ENCODE measurements at regions not wholly inside any gene's neighbourhood (a gene's known extent, or its start where the extent isn't known, plus 50 kb on each side); places are given as distances from the start of the nearest gene placed in this dataset.
"Not testable (repeated sequence)": the region's sequence is repeated elsewhere in the genome, so short reads cannot be mapped to it uniquely, and the experiment has no call there.

DNA sequence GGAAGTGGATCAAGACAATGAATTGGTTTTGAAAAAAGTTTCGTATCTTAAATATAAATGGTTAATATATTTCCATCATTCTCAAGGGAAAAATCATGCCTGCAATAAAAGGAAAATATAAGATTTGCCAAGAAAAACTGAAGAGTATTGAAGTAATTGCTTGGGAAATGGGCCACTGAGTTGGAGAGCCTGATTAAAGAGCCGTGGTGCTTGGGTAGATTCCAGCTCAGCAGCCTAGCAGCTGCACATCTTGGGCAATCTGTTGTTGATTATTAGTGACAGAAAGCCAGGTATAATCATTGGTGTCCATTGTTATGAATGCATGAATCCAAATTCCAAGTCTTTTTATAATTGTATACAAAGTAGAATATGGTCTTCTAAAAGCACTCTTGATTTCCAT lies 800.9 kb upstream of the CHORDC1 start:
- no peak overlapping the region for H3K4me3 ChIP-seq (ENCODE audit: low read length)
- H3K27ac ChIP-seq (ENCODE audit: low read length): no peak overlapping the region
- no peaks in the 10 kb centered on the region for H3K36me3 ChIP-seq (ENCODE audit: insufficient read depth, low read depth, low read length)

DNA sequence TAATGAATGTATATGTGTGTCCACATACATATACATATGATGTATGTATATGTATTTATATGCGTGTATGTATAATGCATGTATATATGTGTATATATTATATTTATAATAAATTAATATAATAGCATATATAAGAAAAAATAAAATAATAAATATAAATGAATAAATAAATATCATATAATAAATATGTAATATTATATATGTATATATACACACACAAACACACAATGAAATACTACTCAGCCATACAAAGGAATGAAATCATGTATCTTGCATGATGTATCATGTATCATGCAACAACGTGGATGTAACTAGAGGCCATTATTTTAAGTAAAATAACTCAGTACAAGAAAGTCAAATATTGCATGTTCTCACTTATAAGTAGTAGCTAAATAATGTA lies 788.7 kb upstream of the CHORDC1 start:
- no peaks in the 10 kb centered on the region for H3K4me1 ChIP-seq (ENCODE audit: insufficient read depth, low read length)
- no peak overlapping the region for H3K4me3 ChIP-seq (ENCODE audit: low read length)
- no peaks in the 10 kb centered on the region for H3K27me3 ChIP-seq (ENCODE audit: insufficient read depth, low read length)
- H3K27ac ChIP-seq (ENCODE audit: low read length): no peak overlapping the region
- H3K36me3 ChIP-seq (ENCODE audit: insufficient read depth, low read depth, low read length): no peaks in the 10 kb centered on the region
- no peaks in the 10 kb centered on the region; the same call in 1 of the 2 replicates for H3K9me3 ChIP-seq (ENCODE audit: insufficient read depth, low read depth, low read length)
- H3K9ac ChIP-seq (ENCODE audit: low read depth, low read length): no peak overlapping the region

More for the DNA sequence above, 800.9 kb upstream of the CHORDC1 start:
- Histone ChIP-seq H3K27me3 (ENCODE audit: insufficient read depth, low read length) (no peaks in the 10 kb centered on the region), H3K9ac (ENCODE audit: low read depth, low read length) (no peak overlapping the region), H3K9me3 (ENCODE audit: insufficient read depth, low read depth, low read length) (no peaks in the 10 kb centered on the region), H3K4me1 (ENCODE audit: insufficient read depth, low read length) (no peaks in the 10 kb centered on the region)

DNA sequence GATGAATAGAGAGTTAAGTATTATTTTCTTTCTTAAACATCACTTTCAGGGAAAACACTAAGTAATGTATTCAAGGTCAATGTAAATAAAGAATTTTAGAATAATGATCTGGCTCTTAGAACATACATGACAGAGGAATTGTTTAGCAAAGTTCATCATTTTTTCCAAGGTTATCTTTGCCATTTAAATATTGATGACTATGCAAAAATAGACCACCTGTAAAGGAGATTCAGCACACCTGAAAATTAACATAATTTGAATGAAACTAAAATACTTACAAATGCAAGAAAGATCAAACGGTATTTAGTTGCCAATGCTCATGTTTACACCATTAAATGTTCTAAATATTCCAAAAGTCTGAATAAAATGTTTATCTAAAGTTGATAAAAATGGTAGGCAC lies 782.6 kb upstream of the CHORDC1 start:
- no peak overlapping the region for H3K9ac ChIP-seq (ENCODE audit: low read depth, low read length)
- peaks cover 10% of the 10 kb centered on the region; the same call in 1 of the 2 replicates for H3K4me1 ChIP-seq (ENCODE audit: insufficient read depth, low read length)
- no peaks in the 10 kb centered on the region for H3K36me3 ChIP-seq (ENCODE audit: insufficient read depth, low read depth, low read length)
- no peak overlapping the region for H3K27ac ChIP-seq (ENCODE audit: low read length)
- H3K4me3 ChIP-seq (ENCODE audit: low read length): no peak overlapping the region
- H3K9me3 ChIP-seq (ENCODE audit: insufficient read depth, low read depth, low read length): no peaks in the 10 kb centered on the region; the same call in 1 of the 2 replicates
- no peaks in the 10 kb centered on the region for H3K27me3 ChIP-seq (ENCODE audit: insufficient read depth, low read length)

DNA sequence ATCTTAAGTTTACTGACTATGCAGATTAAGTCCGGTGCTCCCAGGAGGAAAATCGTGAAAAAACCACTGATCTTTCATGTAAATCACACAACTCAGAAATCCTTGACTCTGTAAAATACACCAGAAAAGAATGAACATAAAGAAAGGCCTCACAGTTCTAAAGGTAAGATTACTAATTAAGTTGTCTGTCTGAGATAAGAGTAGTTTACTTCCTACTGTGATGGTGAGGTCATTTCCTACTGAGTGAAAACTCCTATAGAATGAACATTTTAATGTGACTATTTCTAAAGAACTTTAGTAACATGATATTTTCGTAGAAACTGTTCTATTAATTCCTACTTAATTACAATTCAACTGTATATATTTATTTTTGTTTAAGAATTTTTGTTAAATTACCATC lies 774.4 kb upstream of the CHORDC1 start:
- no peak overlapping the region for H3K27ac ChIP-seq (ENCODE audit: low read length)
- no peaks in the 10 kb centered on the region for H3K9me3 ChIP-seq (ENCODE audit: insufficient read depth, low read depth, low read length)
- H3K4me3 ChIP-seq (ENCODE audit: low read length): no peak overlapping the region
- no peaks in the 10 kb centered on the region; the same call in none of the 2 replicates for H3K4me1 ChIP-seq (ENCODE audit: insufficient read depth, low read length)
- no peak overlapping the region for H3K9ac ChIP-seq (ENCODE audit: low read depth, low read length)
- no peaks in the 10 kb centered on the region for H3K36me3 ChIP-seq (ENCODE audit: insufficient read depth, low read depth, low read length)
- H3K27me3 ChIP-seq (ENCODE audit: insufficient read depth, low read length): no peaks in the 10 kb centered on the region

DNA sequence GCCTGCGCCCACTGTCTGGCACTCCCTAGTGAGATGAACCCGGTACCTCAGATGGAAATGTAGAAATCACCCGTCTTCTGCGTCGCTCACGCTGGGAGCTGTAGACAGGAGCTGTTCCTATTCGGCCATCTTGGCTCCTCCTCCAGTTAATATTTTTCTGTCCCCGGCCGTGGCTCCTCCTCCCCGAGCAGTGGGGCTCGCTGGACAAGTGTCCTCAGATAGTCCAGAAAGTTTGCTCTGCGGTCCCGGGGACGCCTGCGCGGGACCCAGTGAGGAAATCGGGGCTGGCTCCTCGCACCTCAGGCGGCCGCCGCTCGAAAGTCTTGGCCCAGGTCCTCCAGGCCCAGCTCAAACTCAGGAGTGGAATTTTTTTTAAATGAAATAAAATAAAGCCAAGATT lies 749.3 kb upstream of the CHORDC1 start:
- not testable (repeated sequence) for H3K27ac ChIP-seq (ENCODE audit: low read length); H3K36me3 ChIP-seq (ENCODE audit: insufficient read depth, low read depth, low read length); H3K4me3 ChIP-seq (ENCODE audit: low read length); H3K9ac ChIP-seq (ENCODE audit: low read depth, low read length); H3K27me3 ChIP-seq (ENCODE audit: insufficient read depth, low read length); H3K9me3 ChIP-seq (ENCODE audit: insufficient read depth, low read depth, low read length); H3K4me1 ChIP-seq (ENCODE audit: insufficient read depth, low read length)

DNA sequence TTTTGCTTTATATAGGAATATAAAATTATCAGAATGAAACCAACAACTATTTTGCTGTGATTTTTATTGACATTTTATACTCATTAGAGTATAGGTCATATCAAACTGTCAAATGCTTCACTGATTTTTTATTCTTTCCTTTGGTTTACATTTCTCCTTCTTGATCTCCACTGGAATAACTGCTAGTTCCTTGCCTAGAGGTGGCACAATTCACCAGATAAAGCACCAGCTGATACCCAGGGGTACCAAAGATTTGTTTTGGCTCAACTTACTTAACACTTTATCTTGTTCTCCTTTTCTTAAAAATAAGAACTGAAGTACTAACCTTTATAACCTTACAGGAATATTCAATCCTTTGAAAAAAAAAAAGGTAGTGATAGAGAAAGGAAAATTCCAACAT lies 725.1 kb upstream of the CHORDC1 start:
- H3K36me3 ChIP-seq (ENCODE audit: insufficient read depth, low read depth, low read length): no peaks in the 10 kb centered on the region
- no peak overlapping the region for H3K4me3 ChIP-seq (ENCODE audit: low read length)
- no peaks in the 10 kb centered on the region for H3K9me3 ChIP-seq (ENCODE audit: insufficient read depth, low read depth, low read length)
- H3K4me1 ChIP-seq (ENCODE audit: insufficient read depth, low read length): no peaks in the 10 kb centered on the region
- no peak overlapping the region for H3K27ac ChIP-seq (ENCODE audit: low read length)
- no peak overlapping the region for H3K9ac ChIP-seq (ENCODE audit: low read depth, low read length)
- H3K27me3 ChIP-seq (ENCODE audit: insufficient read depth, low read length): no peaks in the 10 kb centered on the region

DNA sequence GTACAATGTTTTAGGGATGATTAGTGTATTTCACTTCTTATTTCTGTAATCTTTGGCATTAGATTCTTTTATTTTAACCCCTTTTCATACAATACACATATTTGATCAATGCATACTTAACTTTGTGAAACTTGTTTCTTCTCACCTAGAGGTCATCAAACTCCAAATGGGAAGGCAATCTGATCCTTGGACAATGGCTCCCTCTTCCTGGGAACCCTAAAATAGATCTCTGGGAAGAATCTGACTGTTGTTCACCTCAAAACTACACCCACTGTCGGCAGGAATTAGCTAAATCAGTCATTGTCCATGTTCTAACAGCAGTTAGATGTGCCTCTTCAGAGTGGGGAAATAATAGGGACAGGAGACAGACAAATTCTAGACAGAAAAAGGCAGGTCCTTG lies 707.4 kb upstream of the CHORDC1 start:
- Histone ChIP-seq H3K36me3 (ENCODE audit: insufficient read depth, low read depth, low read length) (no peaks in the 10 kb centered on the region), H3K9ac (ENCODE audit: low read depth, low read length) (no peak overlapping the region), H3K27ac (ENCODE audit: low read length) (no peak overlapping the region), H3K9me3 (ENCODE audit: insufficient read depth, low read depth, low read length) (no peaks in the 10 kb centered on the region), H3K4me1 (ENCODE audit: insufficient read depth, low read length) (no peaks in the 10 kb centered on the region), H3K27me3 (ENCODE audit: insufficient read depth, low read length) (no peaks in the 10 kb centered on the region), H3K4me3 (ENCODE audit: low read length) (no peak overlapping the region)

DNA sequence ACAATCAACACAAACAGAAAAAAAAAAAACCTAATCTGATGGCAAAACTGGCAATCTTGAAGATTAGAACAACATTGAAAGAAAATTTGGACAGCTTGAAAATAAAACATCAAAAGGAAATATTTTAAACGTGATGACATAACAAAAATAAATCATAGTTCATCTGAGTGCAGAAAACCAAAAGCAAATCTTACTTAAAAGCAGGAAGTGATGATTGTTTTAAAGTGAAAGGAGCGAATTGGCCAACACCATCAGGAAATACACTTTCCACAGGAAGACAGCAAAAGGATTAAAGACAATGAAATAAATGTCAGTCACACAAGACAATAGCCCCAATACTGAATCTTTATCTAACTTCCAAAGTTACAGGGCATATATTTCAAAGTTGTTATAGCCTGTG lies 696.5 kb upstream of the CHORDC1 start:
- no peaks in the 10 kb centered on the region; the same call in 1 of the 2 replicates for H3K9me3 ChIP-seq (ENCODE audit: insufficient read depth, low read depth, low read length)
- H3K27me3 ChIP-seq (ENCODE audit: insufficient read depth, low read length): no peaks in the 10 kb centered on the region
- no peak overlapping the region for H3K4me3 ChIP-seq (ENCODE audit: low read length)
- H3K4me1 ChIP-seq (ENCODE audit: insufficient read depth, low read length): no peaks in the 10 kb centered on the region
- no peaks in the 10 kb centered on the region for H3K36me3 ChIP-seq (ENCODE audit: insufficient read depth, low read depth, low read length)
- no peak overlapping the region for H3K9ac ChIP-seq (ENCODE audit: low read depth, low read length)
- H3K27ac ChIP-seq (ENCODE audit: low read length): no peak overlapping the region

DNA sequence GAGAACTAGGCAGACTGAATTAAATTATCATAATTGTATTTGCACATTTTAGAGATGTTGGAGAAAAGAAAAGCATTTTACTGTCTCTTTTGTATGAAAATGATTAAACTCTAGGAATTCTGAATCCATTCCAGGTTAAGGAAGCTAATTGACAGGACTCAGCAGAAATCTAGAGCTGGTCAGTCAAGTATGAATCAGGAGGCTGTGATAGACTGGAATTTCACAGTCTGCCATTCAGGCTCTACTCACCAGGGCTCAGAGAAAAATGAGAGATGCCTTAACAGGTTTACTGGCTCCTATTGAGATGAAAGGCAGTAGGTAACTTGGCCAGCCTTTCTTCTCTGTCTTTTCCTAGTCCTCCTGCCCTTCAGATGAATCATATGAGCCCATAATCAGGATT lies 693.9 kb upstream of the CHORDC1 start:
- H3K9ac ChIP-seq (ENCODE audit: low read depth, low read length): no peak overlapping the region
- H3K36me3 ChIP-seq (ENCODE audit: insufficient read depth, low read depth, low read length): no peaks in the 10 kb centered on the region
- no peaks in the 10 kb centered on the region for H3K9me3 ChIP-seq (ENCODE audit: insufficient read depth, low read depth, low read length)
- no peak overlapping the region for H3K27ac ChIP-seq (ENCODE audit: low read length)
- no peaks in the 10 kb centered on the region for H3K27me3 ChIP-seq (ENCODE audit: insufficient read depth, low read length)
- no peak overlapping the region for H3K4me3 ChIP-seq (ENCODE audit: low read length)
- no peaks in the 10 kb centered on the region for H3K4me1 ChIP-seq (ENCODE audit: insufficient read depth, low read length)

DNA sequence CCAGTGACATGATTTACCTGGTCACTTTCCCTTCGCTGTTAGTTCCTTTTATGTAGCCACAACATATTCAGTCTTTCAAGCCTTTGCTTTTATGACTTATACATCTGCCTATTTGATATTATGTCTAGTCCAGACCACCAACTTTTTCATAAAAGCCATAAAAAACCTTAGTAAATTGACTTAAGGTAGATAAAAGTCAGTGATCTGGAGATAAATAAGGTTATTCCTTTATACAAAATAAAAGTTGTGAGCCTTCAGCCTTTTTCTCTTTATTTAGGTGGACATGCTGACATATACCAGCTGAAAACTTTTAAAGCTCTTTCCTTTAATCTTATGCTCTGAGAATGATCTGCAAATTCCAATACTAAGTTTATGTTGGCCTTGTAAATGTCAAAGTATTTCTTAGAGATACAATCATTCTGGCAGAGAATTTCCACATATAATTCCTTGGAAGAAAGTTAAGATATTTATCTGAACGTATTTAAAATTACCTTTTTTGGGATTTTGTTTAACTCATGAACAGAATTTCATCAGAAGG lies 690.4 kb upstream of the CHORDC1 start:
- no peaks in the 10 kb centered on the region for H3K4me1 ChIP-seq (ENCODE audit: insufficient read depth, low read length)
- H3K4me3 ChIP-seq (ENCODE audit: low read length): no peak overlapping the region
- no peak overlapping the region for H3K27ac ChIP-seq (ENCODE audit: low read length)
- no peaks in the 10 kb centered on the region for H3K9me3 ChIP-seq (ENCODE audit: insufficient read depth, low read depth, low read length)
- H3K27me3 ChIP-seq (ENCODE audit: insufficient read depth, low read length): no peaks in the 10 kb centered on the region
- no peaks in the 10 kb centered on the region for H3K36me3 ChIP-seq (ENCODE audit: insufficient read depth, low read depth, low read length)
- H3K9ac ChIP-seq (ENCODE audit: low read depth, low read length): no peak overlapping the region

DNA sequence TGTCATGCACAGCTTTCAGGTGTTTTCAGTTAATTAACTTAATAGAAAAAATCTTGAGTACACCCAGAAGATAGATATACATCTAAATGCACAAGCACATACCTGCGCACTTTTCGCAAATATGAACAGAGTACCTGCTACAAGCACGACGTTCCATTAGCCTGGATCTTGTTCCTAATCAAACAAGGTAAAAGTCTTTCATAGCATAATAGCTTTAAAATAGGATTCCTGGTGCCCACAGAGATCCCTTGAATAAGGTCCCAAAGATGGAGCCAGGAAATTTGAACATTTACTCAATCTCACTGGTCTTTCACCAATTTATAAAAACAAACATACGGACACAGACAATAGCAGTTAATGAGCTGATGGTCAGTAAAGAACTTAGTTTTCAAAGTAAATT lies 689.8 kb upstream of the CHORDC1 start:
- no peaks in the 10 kb centered on the region for H3K36me3 ChIP-seq (ENCODE audit: insufficient read depth, low read depth, low read length)
- H3K4me1 ChIP-seq (ENCODE audit: insufficient read depth, low read length): no peaks in the 10 kb centered on the region
- no peaks in the 10 kb centered on the region for H3K27me3 ChIP-seq (ENCODE audit: insufficient read depth, low read length)
- H3K9ac ChIP-seq (ENCODE audit: low read depth, low read length): no peak overlapping the region
- no peak overlapping the region for H3K27ac ChIP-seq (ENCODE audit: low read length)
- H3K4me3 ChIP-seq (ENCODE audit: low read length): no peak overlapping the region
- H3K9me3 ChIP-seq (ENCODE audit: insufficient read depth, low read depth, low read length): no peaks in the 10 kb centered on the region

DNA sequence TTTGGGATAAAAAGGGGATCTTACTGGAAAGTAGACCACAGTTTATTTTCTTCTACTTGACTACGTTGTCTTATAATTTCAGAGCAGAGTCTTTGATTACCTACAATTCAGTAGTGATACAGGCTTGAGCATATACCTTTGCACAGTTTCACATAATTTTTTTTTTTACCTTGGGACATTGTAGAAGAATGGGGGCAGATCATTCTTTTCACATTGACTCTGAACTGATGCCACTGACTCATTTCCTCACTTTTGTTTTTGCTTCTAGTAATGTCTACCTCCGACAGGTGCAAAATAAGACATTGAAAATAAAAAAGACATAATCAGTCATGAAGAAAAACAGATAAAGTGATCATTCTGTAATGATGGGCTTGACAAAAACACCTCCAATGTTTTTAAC lies 688.3 kb upstream of the CHORDC1 start:
- H3K9ac ChIP-seq (ENCODE audit: low read depth, low read length): no peak overlapping the region
- no peaks in the 10 kb centered on the region for H3K9me3 ChIP-seq (ENCODE audit: insufficient read depth, low read depth, low read length)
- no peaks in the 10 kb centered on the region for H3K36me3 ChIP-seq (ENCODE audit: insufficient read depth, low read depth, low read length)
- no peak overlapping the region for H3K27ac ChIP-seq (ENCODE audit: low read length)
- H3K4me1 ChIP-seq (ENCODE audit: insufficient read depth, low read length): no peaks in the 10 kb centered on the region
- H3K27me3 ChIP-seq (ENCODE audit: insufficient read depth, low read length): no peaks in the 10 kb centered on the region
- H3K4me3 ChIP-seq (ENCODE audit: low read length): no peak overlapping the region

DNA sequence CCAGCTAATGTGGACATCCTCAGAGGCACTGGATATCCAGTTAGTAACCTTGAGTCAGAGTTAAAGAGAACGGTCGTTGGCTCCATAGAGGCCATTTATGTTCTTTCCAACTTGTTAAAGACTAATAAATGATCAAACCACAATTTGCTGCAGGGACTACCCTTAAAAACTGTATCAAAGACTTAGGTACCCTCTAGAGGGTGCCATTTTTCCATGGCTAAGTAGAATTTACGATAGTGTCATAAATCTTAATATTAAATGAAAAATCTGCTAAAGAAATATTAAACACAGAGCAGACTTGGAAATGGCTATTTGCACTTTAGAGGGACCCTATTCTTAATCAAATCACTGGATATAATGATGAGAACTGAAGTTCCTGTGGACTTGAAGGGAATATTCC lies 685.2 kb upstream of the CHORDC1 start:
- Histone ChIP-seq H3K27me3 (ENCODE audit: insufficient read depth, low read length) (no peaks in the 10 kb centered on the region), H3K9me3 (ENCODE audit: insufficient read depth, low read depth, low read length) (no peaks in the 10 kb centered on the region), H3K36me3 (ENCODE audit: insufficient read depth, low read depth, low read length) (no peaks in the 10 kb centered on the region), H3K27ac (ENCODE audit: low read length) (no peak overlapping the region), H3K9ac (ENCODE audit: low read depth, low read length) (no peak overlapping the region), H3K4me1 (ENCODE audit: insufficient read depth, low read length) (no peaks in the 10 kb centered on the region), H3K4me3 (ENCODE audit: low read length) (no peak overlapping the region)

All from iPS-20b (cell line).